ENCODE measurements at regions not wholly inside any gene's neighbourhood (a gene's known extent, or its start where the extent isn't known, plus 50 kb on each side); places are given as distances from the start of the nearest gene placed in this dataset.

DNA sequence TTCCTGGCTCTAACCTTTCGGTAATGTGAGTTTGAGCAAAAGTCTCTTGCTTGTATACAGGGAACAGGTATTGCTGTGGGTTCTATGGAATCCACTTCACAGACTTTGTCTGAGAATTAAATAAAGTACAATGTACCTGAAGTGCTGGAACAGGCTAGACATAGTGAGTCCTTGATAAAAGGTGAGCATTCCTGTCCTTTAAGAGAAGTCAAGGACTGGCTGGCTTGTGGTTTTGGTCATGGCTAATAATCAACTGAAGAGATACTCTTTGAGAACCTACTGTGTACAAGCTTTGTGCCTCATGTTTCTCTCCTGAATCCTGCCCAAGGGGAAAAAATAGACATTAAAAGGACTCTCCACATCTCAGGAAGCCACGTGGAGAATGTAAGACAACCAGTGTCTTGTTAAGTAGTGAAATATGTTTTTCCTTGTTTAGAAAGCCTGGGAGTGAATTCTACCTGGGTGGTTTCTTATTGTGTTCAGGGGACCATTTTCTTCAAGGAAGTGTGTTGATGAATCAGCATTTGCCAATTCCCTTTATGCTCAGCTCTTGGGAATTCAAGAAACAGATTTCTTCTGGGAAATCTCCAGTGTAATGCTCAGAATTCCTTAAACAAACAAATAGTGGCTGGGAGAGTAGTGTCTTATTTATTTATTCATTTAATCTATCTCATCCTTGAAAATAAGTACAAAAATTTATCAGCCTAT, 55.2 kb upstream of the PLD5 start:
- Mint-ChIP-seq H3K36me3 (ENCODE audit: low read depth) (no peaks in the 10 kb centered on the region), H3K4me1 (no peaks in the 10 kb centered on the region), H3K9me3 (no peaks in the 10 kb centered on the region), H3K27ac (no peak overlapping the region), H3K4me3 (no peak overlapping the region), H3K27me3 (no peaks in the 10 kb centered on the region)
- intact Hi-C loops (cut with micrococcal nuclease) = no loop called here
- no peak for DNase-seq
